Prostate gland (tissue), 2 donors: ENCODE measurements at regions not wholly inside any gene's neighbourhood (a gene's known extent, or its start where the extent isn't known, plus 50 kb on each side); places are given as distances from the start of the nearest gene placed in this dataset.
"Not testable (repeated sequence)": the region's sequence is repeated elsewhere in the genome, so short reads cannot be mapped to it uniquely, and the experiment has no call there.

Experiments
- DNase-seq: peaks from one replicate; pipeline ENCODE4 v3.0.0-alpha.2; 2019; ENCODE audit warnings: low spot score
- H3K27ac ChIP-seq, 2 donors: fragments of 200-600 bp; sonication (generic); 2 replicates each; pipeline ENCODE4 v1.5.1; 2017 to 2019
- H3K27me3 ChIP-seq: fragments of 200-600 bp; sonication (generic); replicated peaks from 2 replicates; pipeline ENCODE4 v1.5.1; 2019; ENCODE audit not compliant: insufficient read depth
- H3K36me3 ChIP-seq, 2 donors: fragments of 200-600 bp; sonication (generic); 1 replicate in 1 of 2; 2 replicates in 1 of 2; pipeline versions ENCODE4 v1.5.1 to v1.8.1; 2017 to 2019
- H3K4me1 ChIP-seq: fragments of 200-600 bp; sonication (generic); replicated peaks from 2 replicates; pipeline ENCODE4 v1.5.1; 2019
- H3K4me3 ChIP-seq, 2 donors: fragments of 200-600 bp; sonication (generic); 2 replicates each; pipeline ENCODE4 v1.5.1; 2017 to 2019
- H3K9me3 ChIP-seq: fragments of 200-600 bp; sonication (generic); 2 replicates; pipeline ENCODE4 v1.5.1; 2017
- CTCF ChIP-seq, 4 experiments: fragments of 200-600 bp in 2 of 4; fragments of 450-650 bp in 2 of 4; sonication (generic) in 2 of 4; IDR thresholded peaks; 1 replicate in 3 of 4; 2 replicates in 1 of 4; pipeline ENCODE4 v1.5.1; 2016 to 2019; ENCODE audit warnings: antibody characterized with exemption in 4 of 4, mild to moderate bottlenecking in 2 of 4, moderate library complexity in 2 of 4
- POLR2A ChIP-seq: fragments of 450-650 bp; IDR thresholded peaks from one replicate; pipeline ENCODE4 v1.6.1; 2016; ENCODE audit warnings: antibody characterized with exemption, mild to moderate bottlenecking
- POLR2AphosphoS5 ChIP-seq: sonication (generic); formaldehyde crosslinking; IDR thresholded peaks from one replicate; pipeline ENCODE4 v1.6.1; 2017; ENCODE audit warnings: antibody characterized with exemption
- WGBS: methylation state at CpG from one replicate; pipeline ENCODE4 v1.1.5; 2018; 5-methylcytosine and 5-hydroxymethylcytosine counted together
- intact Hi-C: fragments of 100-400 bp; cut with DNase I; formaldehyde crosslinking; loops from one replicate; pipeline ENCODE4 v1.14.2; 2022

- Histone ChIP-seq H3K27me3 (no peaks in the 10 kb centered on the region), H3K4me3 (no peak overlapping the region), H3K27ac (no peak overlapping the region), H3K4me1 (no peaks in the 10 kb centered on the region), H3K36me3 (no peaks in the 10 kb centered on the region), H3K9me3 (no peaks in the 10 kb centered on the region)
- TF ChIP-seq POLR2A (no peak), CTCF (IDR thresholded peaks at IDR 0.05) (no peak), POLR2AphosphoS5 (no peak)
- intact Hi-C loops: no loop called here
- no peak for DNase-seq
- WGBS: 88% methylated on average over 11 of the region's 11 CpGs
Observed at GRCh38 chr12:124160097-124160756, 134.7 kb upstream of the RFLNA start.

- H3K36me3 ChIP-seq, intact Hi-C loops, H3K27me3 ChIP-seq, H3K9me3 ChIP-seq, DNase-seq, H3K4me1 ChIP-seq, H3K27ac ChIP-seq, H3K4me3 ChIP-seq: not testable (repeated sequence)
- WGBS: 87% methylated on average over 9 of the region's 9 CpGs
Observed at GRCh38 chr12:124161402-124161801, 133.5 kb upstream of the RFLNA start.

- no peak for DNase-seq
- Histone ChIP-seq H3K4me3 (no peak overlapping the region), H3K27ac (no peak overlapping the region), H3K36me3 (no peaks in the 10 kb centered on the region), H3K4me1 (no peaks in the 10 kb centered on the region), H3K9me3 (no peaks in the 10 kb centered on the region), H3K27me3 (no peaks in the 10 kb centered on the region)
- TF ChIP-seq CTCF (IDR thresholded peaks at IDR 0.05): peak in 2 of 4 experiments; percentile 13 to 29
- TF ChIP-seq POLR2AphosphoS5: peak; percentile 17
- TF ChIP-seq POLR2A: no peak
- intact Hi-C loops: no loop called here
- WGBS: 82% methylated on average over 6 of the region's 6 CpGs
Observed at GRCh38 chr12:124162151-124163110, 132.5 kb upstream of the RFLNA start.

GRCh38 chr12:124165695-124166094 is 129.2 kb upstream of the RFLNA start:
- 85% methylated on average over 2 of the region's 2 CpGs for WGBS
- TF ChIP-seq CTCF (IDR thresholded peaks at IDR 0.05) (no peak), POLR2AphosphoS5 (no peak), POLR2A (no peak)
- no peak for DNase-seq
- H3K9me3 ChIP-seq: no peaks in the 10 kb centered on the region
- H3K27ac ChIP-seq: no peak overlapping the region
- H3K36me3 ChIP-seq: no peaks in the 10 kb centered on the region
- H3K4me1 ChIP-seq: no peaks in the 10 kb centered on the region
- no peak overlapping the region for H3K4me3 ChIP-seq
- no peaks in the 10 kb centered on the region for H3K27me3 ChIP-seq
- intact Hi-C loops: no loop called here

- 94% methylated on average over 21 of the region's 21 CpGs for WGBS
- Histone ChIP-seq H3K36me3 (no peaks in the 10 kb centered on the region), H3K27me3 (no peaks in the 10 kb centered on the region), H3K9me3 (no peaks in the 10 kb centered on the region), H3K27ac (no peak overlapping the region), H3K4me1 (no peaks in the 10 kb centered on the region), H3K4me3 (no peak overlapping the region)
- intact Hi-C loops: no loop called here
- no peak for DNase-seq
- no peak for TF ChIP-seq POLR2AphosphoS5
- TF ChIP-seq CTCF (IDR thresholded peaks at IDR 0.05): no peak
- TF ChIP-seq POLR2A: no peak
Observed at GRCh38 chr12:124167141-124167540, 127.8 kb upstream of the RFLNA start.
